ENCODE measurements at regions not wholly inside any gene's neighbourhood (a gene's known extent, or its start where the extent isn't known, plus 50 kb on each side); places are given as distances from the start of the nearest gene placed in this dataset.

GRCh38 chr6:164108869-164109769, 694.6 kb downstream of the QKI start (continued):
- TF ChIP-seq PBX2 (CRISPR knock-in tag; IDR thresholded peaks at IDR 0.05) (no peak), FOSL2 (CRISPR knock-in tag; IDR thresholded peaks at IDR 0.05) (peak; percentile 68), NFKB2 (CRISPR knock-in tag; IDR thresholded peaks at IDR 0.05; ENCODE audit: borderline replicate concordance) (no peak), POLR2AphosphoS5 (IDR thresholded peaks at IDR 0.05; ENCODE audit: low read depth, low read length) (no peak)

GRCh38 chr6:164108092-164108491, 693.6 kb downstream of the QKI start:
- no peaks in the 10 kb centered on the region for H4K20me1 ChIP-seq (ENCODE audit: insufficient read depth, low read length)
- no peak for ATAC-seq
- BruUV-seq (replicated peaks) = no TSS peak
- peaks cover 0 to 30% of the 10 kb centered on the region in 2 experiments; a peak in 3 of 5 replicates for H3K27me3 ChIP-seq (ENCODE audit: control insufficient read depth in 1 of 2, insufficient read depth in 2 of 2, low read length in 2 of 2)
- 44% methylated on average over 4 of the region's 4 CpGs for WGBS (ENCODE audit: low lambda C conversion rate)
- H3K36me3 ChIP-seq (replicated peaks in 1 of 2; ENCODE audit: control insufficient read depth in 1 of 2, insufficient read depth in 2 of 2, low read length in 2 of 2) = no peaks in the 10 kb centered on the region
- intact Hi-C loops (cut with micrococcal nuclease; ENCODE audit: unreplicated experiment) = loop anchor here (5.0 kb wide), 3 partner anchors 926 to 1251 kb away; no protein-coding TSS in a partner anchor
- H3K79me2 ChIP-seq (ENCODE audit: insufficient read depth, low read length) = no peaks in the 10 kb centered on the region
- no peak overlapping the region for H3K4me2 ChIP-seq (ENCODE audit: low read depth, low read length)
- POLR2A ChIA-PET = no interaction called here
- peaks cover 6% of the 10 kb centered on the region; the same call in 1 of the 2 replicates for H3K4me1 ChIP-seq (ENCODE audit: insufficient read depth, low read length)
- TF ChIP-seq ZFP37 (CRISPR knock-in tag; IDR thresholded peaks at IDR 0.05; ENCODE audit: borderline replicate concordance) = no peak
- TF ChIP-seq MAFK (conservative IDR thresholded peaks at IDR 0.05 in 1 of 2, IDR thresholded peaks at IDR 0.05 in 1 of 2; ENCODE audit: low read length in 2 of 2) = peak; percentile 74 to 77
- no peak for TF ChIP-seq NFE2 (CRISPR knock-in tag; IDR thresholded peaks at IDR 0.05)
- peak; percentile 66 for TF ChIP-seq MAFF (IDR thresholded peaks at IDR 0.05; ENCODE audit: low read depth, low read length)
- no peak for DNase-seq (ENCODE audit: low spot score)
- H2AFZ ChIP-seq (ENCODE audit: low read length) = no peak overlapping the region
- H3K4me3 ChIP-seq (replicated peaks in 1 of 3; ENCODE audit: insufficient read depth in 1 of 3, low read depth in 2 of 3, low read length in 3 of 3) = no peak overlapping the region
- in situ Hi-C loops (cut with HindIII; ENCODE audit: extremely low pct_ligation_motif_present, low pct_unique_long_range_greater_than_20kb) = loop anchor here (25.0 kb wide), 2 partner anchors 696 to 921 kb away; partner anchors contain the start of gene QKI
- no peak for FAIRE-seq
- no peak overlapping the region for H3K9ac ChIP-seq (ENCODE audit: insufficient read depth, low read depth, low read length)
- H3K27ac ChIP-seq (ENCODE audit: extremely low read length, insufficient read depth, low read length) = no peak overlapping the region
- peaks cover 5% of the 10 kb centered on the region; the same call in 1 of the 2 replicates for H3K9me3 ChIP-seq (ENCODE audit: low read length)
- CTCF ChIA-PET (ENCODE audit: low intra/inter-chr PET ratio, low total read pairs) = no interaction called here

All from HepG2 (cell line).